NB4 (cell line): ENCODE measurements at regions not wholly inside any gene's neighbourhood (a gene's known extent, or its start where the extent isn't known, plus 50 kb on each side); places are given as distances from the start of the nearest gene placed in this dataset.

Source experiments
- DNase-seq: peaks from one replicate; pipeline ENCODE4 v3.0.0; 2010; ENCODE audit warnings: low read depth
- H3K4me3 ChIP-seq: one replicate; pipeline ENCODE4 v1.5.1; 2011; ENCODE audit warnings: mild to moderate bottlenecking, low read depth, low read length, moderate library complexity
- MYC ChIP-seq: IDR thresholded peaks from 2 replicates; pipeline ENCODE4 v1.6.1; 2011; ENCODE audit warnings: low read depth, low read length
- POLR2A ChIP-seq: IDR thresholded peaks from 2 replicates; pipeline ENCODE4 v1.6.1; 2011; ENCODE audit warnings: mild to moderate bottlenecking; ENCODE audit not compliant: insufficient read length; ENCODE audit errors: extremely low read depth
- TF ChIP-seq, protein P1 (sequence below): IDR thresholded peaks from 2 replicates; pipeline ENCODE4 v1.6.1; 2011; ENCODE audit warnings: low read depth, low read length
- TF ChIP-seq, protein P2 (sequence below): IDR thresholded peaks from one replicate; pipeline ENCODE4 v1.5.1; 2012; ENCODE audit warnings: low read depth, low read length

DNA sequence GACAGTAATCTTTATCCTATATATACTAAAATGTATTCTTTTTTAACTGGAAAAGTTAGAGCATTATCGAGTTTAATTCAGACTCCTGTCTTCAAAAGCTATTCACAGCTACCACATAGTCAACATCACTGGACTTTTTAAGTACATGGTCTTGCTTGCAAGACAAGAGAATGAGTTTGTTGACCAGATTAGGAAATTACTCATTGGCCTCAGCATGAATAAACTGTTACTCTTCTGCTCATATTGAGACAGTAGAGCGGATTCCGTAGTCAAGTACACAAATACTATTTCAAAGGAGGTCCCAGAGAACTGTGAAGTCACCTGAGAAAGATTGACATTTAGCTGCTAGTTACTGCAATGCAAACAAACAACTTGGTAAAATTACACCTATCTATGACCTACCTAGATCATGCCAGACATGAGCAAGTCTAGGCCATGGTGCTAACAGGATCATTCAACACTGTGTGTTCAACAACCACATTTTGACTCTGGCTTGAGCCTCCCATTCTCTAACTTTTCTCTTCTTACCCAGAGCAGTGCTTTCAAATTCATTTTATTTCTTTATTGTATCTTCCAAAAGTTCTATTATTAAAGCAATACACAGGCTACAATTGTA, 280.9 kb downstream of the NEBL start:
- TF ChIP-seq MYC = no peak
- TF ChIP-seq, protein P1, sequence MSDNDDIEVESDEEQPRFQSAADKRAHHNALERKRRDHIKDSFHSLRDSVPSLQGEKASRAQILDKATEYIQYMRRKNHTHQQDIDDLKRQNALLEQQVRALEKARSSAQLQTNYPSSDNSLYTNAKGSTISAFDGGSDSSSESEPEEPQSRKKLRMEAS = no peak
- TF ChIP-seq POLR2A = no peak
- TF ChIP-seq, protein P2, sequence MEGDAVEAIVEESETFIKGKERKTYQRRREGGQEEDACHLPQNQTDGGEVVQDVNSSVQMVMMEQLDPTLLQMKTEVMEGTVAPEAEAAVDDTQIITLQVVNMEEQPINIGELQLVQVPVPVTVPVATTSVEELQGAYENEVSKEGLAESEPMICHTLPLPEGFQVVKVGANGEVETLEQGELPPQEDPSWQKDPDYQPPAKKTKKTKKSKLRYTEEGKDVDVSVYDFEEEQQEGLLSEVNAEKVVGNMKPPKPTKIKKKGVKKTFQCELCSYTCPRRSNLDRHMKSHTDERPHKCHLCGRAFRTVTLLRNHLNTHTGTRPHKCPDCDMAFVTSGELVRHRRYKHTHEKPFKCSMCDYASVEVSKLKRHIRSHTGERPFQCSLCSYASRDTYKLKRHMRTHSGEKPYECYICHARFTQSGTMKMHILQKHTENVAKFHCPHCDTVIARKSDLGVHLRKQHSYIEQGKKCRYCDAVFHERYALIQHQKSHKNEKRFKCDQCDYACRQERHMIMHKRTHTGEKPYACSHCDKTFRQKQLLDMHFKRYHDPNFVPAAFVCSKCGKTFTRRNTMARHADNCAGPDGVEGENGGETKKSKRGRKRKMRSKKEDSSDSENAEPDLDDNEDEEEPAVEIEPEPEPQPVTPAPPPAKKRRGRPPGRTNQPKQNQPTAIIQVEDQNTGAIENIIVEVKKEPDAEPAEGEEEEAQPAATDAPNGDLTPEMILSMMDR = no peak
- DNase-seq = no peak
- H3K4me3 ChIP-seq = no peak overlapping the region

DNA sequence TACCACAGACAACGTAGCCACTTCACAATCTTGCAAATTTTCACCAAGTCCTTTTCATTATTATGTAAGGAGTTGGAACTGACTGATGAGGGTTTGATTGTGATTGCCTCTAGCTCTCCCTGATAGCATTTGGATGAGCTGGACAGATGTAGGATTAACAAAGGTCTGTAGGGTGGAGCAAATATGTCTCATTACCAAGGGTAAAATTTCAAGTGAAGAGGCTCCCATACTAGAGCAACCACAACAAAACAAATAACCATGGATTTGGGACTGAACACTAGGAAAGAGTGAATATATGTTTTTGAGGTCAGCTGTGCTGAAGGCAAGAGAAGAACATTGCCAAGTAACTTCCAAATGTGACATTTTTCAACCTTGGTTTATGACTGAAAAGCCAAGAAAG, 281.7 kb downstream of the NEBL start:
- no peak for DNase-seq
- TF ChIP-seq, protein P2 = no peak
- no peak for TF ChIP-seq MYC
- TF ChIP-seq, protein P1 = no peak
- TF ChIP-seq POLR2A = no peak
- H3K4me3 ChIP-seq = no peak overlapping the region

DNA sequence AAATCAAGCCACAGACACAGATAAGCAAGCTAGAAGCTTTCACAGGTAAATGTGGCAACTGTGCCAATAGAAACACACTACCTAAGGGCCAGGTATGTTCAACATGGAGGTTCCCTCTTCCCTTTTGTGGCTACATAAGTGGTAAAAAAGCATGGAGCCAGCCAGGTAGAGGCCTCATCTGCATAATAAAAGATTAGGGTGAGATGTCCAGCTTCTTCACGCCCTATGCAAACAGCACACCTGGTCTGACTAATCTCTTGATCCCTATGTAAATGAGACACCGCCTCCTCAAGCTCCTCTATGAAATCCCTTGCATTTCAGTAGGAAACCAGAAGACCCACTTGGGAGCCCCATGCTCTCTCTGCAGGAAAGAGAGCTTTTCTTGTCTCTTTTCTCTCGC, 282.2 kb downstream of the NEBL start:
- no peak for DNase-seq

DNA sequence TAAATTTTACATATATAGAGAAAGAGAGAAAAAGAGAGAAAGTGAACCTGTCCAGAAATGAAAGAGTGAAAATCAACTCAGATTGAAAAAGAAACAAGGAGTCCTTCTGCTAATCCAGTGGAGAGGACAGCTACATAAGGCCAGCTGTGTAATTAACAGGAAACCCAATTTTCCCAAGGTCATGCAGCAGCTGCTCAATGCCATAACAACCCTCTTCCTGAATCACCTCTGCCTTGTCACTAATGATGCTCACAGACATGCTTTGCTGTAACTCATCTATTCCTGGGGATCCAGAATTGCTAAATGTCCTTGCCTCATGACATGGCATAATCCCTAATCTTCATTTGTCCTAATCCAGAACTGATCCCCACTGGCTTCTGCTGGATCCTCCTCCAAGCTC, 288.6 kb downstream of the NEBL start:
- TF ChIP-seq MYC (no peak), POLR2A (no peak)
- TF ChIP-seq, protein P1 = no peak
- TF ChIP-seq, protein P2 = no peak
- no peak overlapping the region for H3K4me3 ChIP-seq
- DNase-seq = no peak

More for the DNA sequence above, 282.2 kb downstream of the NEBL start:
- TF ChIP-seq, protein P2 = no peak
- TF ChIP-seq, protein P1 = no peak
- no peak overlapping the region for H3K4me3 ChIP-seq

DNA sequence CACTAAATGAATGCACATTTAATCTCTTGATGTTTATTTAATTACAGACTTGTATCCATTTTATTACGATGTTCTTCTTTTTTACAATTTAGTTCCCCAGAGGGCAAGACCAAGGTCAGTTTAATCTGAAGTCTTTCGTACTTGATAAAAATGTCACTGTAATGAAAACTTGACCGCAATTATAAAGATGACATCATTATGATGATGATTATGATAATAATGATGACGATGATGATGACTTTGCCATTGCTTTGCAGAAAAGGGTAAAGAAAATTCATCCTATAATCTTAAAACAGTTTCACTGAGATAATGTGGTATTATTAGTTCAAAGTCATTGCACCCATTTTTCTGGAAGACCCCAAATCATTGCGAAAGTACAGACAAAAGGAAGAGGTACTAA, 290.1 kb downstream of the NEBL start:
- TF ChIP-seq POLR2A (no peak), MYC (no peak)
- TF ChIP-seq, protein P1 = no peak
- TF ChIP-seq, protein P2 = no peak
- H3K4me3 ChIP-seq = no peak overlapping the region
- no peak for DNase-seq
